ENCODE measurements at regions not wholly inside any gene's neighbourhood (a gene's known extent, or its start where the extent isn't known, plus 50 kb on each side); places are given as distances from the start of the nearest gene placed in this dataset.

DNA sequence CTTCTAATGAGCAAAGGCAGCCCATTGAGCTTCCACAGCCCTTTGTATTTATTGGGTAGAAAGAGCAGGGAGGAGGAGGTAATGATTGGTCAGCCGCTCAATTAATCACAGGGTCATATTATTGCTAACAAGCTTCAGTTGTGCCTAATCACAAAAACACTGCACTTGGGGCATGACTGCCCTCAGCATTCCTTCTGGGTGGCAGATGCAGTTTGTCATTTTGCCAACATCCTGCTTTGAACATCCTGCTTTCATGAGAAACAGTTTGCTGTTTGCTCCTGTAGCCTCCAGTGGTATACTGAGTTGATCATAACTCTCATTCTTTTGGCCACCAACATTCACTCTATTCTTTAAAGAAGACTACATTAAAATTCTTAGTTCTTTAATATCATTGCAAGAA lies 462.9 kb upstream of the MIS18BP1 start:
- H3K27ac ChIP-seq (replicated peaks): no peak overlapping the region
- no peaks in the 10 kb centered on the region for H3K27me3 ChIP-seq (ENCODE audit: insufficient read depth, poor library complexity, severe bottlenecking)
- DNase-seq (ENCODE audit: low read depth in 1 of 2, low spot score in 1 of 2): no peak
- TF ChIP-seq, protein P1, sequence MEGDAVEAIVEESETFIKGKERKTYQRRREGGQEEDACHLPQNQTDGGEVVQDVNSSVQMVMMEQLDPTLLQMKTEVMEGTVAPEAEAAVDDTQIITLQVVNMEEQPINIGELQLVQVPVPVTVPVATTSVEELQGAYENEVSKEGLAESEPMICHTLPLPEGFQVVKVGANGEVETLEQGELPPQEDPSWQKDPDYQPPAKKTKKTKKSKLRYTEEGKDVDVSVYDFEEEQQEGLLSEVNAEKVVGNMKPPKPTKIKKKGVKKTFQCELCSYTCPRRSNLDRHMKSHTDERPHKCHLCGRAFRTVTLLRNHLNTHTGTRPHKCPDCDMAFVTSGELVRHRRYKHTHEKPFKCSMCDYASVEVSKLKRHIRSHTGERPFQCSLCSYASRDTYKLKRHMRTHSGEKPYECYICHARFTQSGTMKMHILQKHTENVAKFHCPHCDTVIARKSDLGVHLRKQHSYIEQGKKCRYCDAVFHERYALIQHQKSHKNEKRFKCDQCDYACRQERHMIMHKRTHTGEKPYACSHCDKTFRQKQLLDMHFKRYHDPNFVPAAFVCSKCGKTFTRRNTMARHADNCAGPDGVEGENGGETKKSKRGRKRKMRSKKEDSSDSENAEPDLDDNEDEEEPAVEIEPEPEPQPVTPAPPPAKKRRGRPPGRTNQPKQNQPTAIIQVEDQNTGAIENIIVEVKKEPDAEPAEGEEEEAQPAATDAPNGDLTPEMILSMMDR (IDR thresholded peaks at IDR 0.05; ENCODE audit: insufficient read depth, low read length): no peak
- TF ChIP-seq, protein P2, sequence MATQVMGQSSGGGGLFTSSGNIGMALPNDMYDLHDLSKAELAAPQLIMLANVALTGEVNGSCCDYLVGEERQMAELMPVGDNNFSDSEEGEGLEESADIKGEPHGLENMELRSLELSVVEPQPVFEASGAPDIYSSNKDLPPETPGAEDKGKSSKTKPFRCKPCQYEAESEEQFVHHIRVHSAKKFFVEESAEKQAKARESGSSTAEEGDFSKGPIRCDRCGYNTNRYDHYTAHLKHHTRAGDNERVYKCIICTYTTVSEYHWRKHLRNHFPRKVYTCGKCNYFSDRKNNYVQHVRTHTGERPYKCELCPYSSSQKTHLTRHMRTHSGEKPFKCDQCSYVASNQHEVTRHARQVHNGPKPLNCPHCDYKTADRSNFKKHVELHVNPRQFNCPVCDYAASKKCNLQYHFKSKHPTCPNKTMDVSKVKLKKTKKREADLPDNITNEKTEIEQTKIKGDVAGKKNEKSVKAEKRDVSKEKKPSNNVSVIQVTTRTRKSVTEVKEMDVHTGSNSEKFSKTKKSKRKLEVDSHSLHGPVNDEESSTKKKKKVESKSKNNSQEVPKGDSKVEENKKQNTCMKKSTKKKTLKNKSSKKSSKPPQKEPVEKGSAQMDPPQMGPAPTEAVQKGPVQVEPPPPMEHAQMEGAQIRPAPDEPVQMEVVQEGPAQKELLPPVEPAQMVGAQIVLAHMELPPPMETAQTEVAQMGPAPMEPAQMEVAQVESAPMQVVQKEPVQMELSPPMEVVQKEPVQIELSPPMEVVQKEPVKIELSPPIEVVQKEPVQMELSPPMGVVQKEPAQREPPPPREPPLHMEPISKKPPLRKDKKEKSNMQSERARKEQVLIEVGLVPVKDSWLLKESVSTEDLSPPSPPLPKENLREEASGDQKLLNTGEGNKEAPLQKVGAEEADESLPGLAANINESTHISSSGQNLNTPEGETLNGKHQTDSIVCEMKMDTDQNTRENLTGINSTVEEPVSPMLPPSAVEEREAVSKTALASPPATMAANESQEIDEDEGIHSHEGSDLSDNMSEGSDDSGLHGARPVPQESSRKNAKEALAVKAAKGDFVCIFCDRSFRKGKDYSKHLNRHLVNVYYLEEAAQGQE (IDR thresholded peaks at IDR 0.05; ENCODE audit: insufficient replicate concordance, low read depth): no peak
- TF ChIP-seq SPI1 (IDR thresholded peaks at IDR 0.05; ENCODE audit: borderline replicate concordance, low read depth): no peak
- TF ChIP-seq GABPA (IDR thresholded peaks at IDR 0.05; ENCODE audit: low read depth): no peak
- TF ChIP-seq POLR2AphosphoS5 (IDR thresholded peaks at IDR 0.05; ENCODE audit: low read depth): no peak
- no peak overlapping the region for H3K4me3 ChIP-seq (replicated peaks; ENCODE audit: insufficient read depth, low read length)

DNA sequence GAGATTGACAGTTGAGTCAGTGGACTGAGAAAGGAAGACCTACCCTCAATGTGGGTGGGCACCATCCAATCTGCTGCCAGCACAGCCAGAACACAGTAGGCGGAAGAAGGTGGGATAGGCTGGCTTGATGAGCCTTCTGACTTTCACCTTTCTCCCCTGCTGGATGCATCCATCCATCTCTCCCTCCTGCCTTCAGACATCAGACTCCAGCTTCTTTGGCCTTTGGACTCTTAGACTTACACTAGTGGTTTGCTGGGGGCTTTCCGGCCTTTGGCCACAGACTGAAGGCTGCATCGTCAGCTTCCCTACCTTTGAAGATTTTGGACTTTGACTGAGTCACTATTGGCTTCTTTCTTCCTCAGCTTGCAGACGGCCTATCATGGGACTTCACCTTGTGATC lies 456.5 kb upstream of the MIS18BP1 start:
- no peak overlapping the region for H3K4me3 ChIP-seq (replicated peaks; ENCODE audit: insufficient read depth, low read length)
- no peak for DNase-seq (ENCODE audit: low read depth in 1 of 2, low spot score in 1 of 2)
- H3K27ac ChIP-seq (replicated peaks): no peak overlapping the region
- no peaks in the 10 kb centered on the region for H3K27me3 ChIP-seq (ENCODE audit: insufficient read depth, poor library complexity, severe bottlenecking)
- TF ChIP-seq, protein P1 (IDR thresholded peaks at IDR 0.05; ENCODE audit: insufficient read depth, low read length): no peak
- TF ChIP-seq GABPA (IDR thresholded peaks at IDR 0.05; ENCODE audit: low read depth) (no peak), POLR2AphosphoS5 (IDR thresholded peaks at IDR 0.05; ENCODE audit: low read depth) (no peak), SPI1 (IDR thresholded peaks at IDR 0.05; ENCODE audit: borderline replicate concordance, low read depth) (no peak)
- TF ChIP-seq, protein P2 (IDR thresholded peaks at IDR 0.05; ENCODE audit: insufficient replicate concordance, low read depth): no peak

DNA sequence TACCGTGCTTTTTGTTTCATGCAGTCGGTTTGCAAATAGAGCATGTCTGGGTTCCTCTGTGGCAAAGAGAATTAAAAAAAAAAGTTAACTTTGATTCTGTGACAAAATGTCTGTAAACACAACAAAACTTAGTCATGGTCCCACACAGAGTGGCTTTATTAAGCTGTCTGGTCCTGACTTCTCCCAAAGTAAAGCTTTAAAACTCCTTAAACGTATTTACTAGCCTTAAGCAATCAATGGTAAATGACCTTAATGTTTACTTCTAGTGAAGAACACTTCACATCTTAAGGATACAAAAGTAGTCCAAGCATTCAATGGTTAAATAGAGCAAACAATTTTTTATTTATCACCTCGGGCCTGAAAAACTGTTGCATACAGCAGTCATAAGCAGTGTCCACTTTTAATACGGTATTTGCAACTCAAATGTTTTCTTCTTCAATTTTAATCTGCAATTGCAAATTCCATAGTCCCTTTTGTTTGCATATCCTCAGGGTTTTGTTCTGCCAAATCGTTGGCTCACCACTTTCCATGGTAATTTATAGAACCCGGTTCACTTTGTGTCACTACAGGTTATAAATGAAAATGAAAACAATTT lies 453.0 kb upstream of the MIS18BP1 start:
- H3K4me3 ChIP-seq (replicated peaks; ENCODE audit: insufficient read depth, low read length): no peak overlapping the region
- no peak for DNase-seq (ENCODE audit: low read depth in 1 of 2, low spot score in 1 of 2)
- no peaks in the 10 kb centered on the region for H3K27me3 ChIP-seq (ENCODE audit: insufficient read depth, poor library complexity, severe bottlenecking)
- no peak for TF ChIP-seq GABPA (IDR thresholded peaks at IDR 0.05; ENCODE audit: low read depth)
- TF ChIP-seq, protein P2 (IDR thresholded peaks at IDR 0.05; ENCODE audit: insufficient replicate concordance, low read depth): no peak
- no peak for TF ChIP-seq SPI1 (IDR thresholded peaks at IDR 0.05; ENCODE audit: borderline replicate concordance, low read depth)
- TF ChIP-seq, protein P1 (IDR thresholded peaks at IDR 0.05; ENCODE audit: insufficient read depth, low read length): no peak
- TF ChIP-seq POLR2AphosphoS5 (IDR thresholded peaks at IDR 0.05; ENCODE audit: low read depth): no peak
- H3K27ac ChIP-seq (replicated peaks): no peak overlapping the region

Data from HL-60 (cell line).